ENCODE measurements at regions not wholly inside any gene's neighbourhood (a gene's known extent, or its start where the extent isn't known, plus 50 kb on each side); places are given as distances from the start of the nearest gene placed in this dataset.
"Not testable (repeated sequence)": the region's sequence is repeated elsewhere in the genome, so short reads cannot be mapped to it uniquely, and the experiment has no call there.

- no peak for DNase-seq (ENCODE audit: low spot score)
These were observed 345.3 kb downstream of the TEX29 start for GRCh38 chr13:111665691-111666095.

DNA sequence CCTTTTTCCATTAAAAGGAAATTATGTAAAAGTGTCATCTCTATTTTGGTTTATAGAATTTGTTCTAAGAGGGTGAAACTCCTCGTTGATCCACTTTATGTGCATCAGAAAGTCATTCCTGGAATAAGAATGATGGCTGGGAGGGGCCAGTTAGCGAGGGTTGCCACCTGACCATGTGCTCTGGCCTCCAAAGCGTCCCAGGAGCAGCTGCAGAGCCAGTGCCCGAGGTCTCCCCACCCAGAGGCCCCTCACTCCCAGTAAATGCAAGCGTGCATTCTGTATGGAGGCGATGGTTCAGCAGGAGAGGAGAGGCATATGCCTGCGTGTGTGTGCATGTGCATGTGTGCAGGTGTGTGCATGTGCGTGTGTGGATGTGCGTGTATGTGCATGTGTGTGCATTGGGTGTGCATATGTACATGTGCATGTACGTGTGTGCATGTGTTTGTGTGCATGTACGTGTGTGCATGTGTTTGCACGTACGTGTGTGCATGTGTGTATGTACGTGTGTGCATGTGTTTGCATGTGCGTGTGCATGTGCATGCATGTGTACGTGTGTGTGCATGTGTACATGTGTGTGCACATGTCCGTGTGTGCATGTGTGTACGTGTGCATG, 345.8 kb downstream of the TEX29 start:
- DNase-seq (ENCODE audit: low spot score), result no peak

DNA sequence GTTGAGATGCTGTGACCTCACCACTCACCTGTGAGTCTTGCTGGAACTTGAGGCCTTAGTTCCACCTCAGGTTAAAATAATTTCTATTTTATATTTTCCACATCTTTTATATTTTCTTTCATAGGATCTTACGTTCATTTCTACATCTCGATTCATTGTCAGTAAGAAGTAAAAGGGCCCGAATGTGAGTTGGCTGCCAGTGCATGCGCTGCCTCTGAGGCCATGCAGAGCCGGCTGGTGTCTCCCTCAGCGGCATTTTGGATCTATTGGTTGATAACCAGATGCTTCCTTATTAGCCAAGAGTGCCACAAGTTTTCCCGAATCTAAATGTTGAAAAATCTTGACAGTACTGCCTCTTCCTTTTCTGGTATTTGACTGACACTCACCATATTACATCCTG, 347.3 kb downstream of the TEX29 start:
- DNase-seq (ENCODE audit: low spot score), result no peak

GRCh38 chr13:111668451-111668850, 348.0 kb downstream of the TEX29 start:
- DNase-seq (ENCODE audit: low spot score), result no peak

GRCh38 chr13:111672198-111672597, 351.8 kb downstream of the TEX29 start:
- DNase-seq (ENCODE audit: low spot score), result not testable (repeated sequence)

DNA sequence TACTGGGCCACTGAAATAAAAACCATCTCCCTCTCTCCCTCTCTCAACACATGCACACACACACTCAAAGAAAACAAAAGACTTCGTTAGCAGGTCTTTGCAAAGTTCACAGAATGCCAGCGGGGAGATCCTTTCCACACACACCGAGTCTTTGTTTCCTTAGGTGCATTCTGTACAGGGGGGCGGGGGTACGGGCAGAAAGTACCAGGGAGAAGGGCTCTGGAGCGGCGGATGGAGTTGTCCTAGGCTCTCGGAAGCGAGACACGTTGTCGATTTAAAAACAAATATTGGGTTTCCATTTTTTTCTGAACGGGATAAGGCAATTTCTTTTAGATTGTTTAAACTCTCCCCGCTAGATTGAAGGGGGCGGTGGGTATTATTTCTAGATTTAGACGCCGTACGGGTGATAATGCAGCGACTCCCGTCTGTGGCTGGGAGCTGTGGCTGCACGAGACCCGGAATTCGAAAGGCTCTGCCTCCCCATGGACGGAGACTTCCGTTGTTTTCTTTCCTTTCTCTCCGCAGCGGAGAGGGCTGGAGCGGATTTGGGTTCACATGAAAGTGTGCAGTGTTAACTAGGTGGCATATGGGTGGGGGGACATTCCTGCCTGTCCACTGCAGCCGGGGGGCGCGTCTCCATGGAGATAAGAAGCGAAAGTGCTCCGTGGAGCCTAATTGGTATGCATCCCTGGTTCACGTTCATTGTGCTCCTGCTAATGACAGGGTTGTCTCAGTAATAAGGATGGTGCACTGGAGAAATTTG, 357.9 kb downstream of the TEX29 start:
- not testable (repeated sequence) for DNase-seq (ENCODE audit: low spot score)

GRCh38 chr13:111679645-111680044, 359.2 kb downstream of the TEX29 start:
- not testable (repeated sequence) for DNase-seq (ENCODE audit: low spot score)

- not testable (repeated sequence) for DNase-seq (ENCODE audit: low spot score)
These were observed 359.7 kb downstream of the TEX29 start for GRCh38 chr13:111680100-111680499.

DNA sequence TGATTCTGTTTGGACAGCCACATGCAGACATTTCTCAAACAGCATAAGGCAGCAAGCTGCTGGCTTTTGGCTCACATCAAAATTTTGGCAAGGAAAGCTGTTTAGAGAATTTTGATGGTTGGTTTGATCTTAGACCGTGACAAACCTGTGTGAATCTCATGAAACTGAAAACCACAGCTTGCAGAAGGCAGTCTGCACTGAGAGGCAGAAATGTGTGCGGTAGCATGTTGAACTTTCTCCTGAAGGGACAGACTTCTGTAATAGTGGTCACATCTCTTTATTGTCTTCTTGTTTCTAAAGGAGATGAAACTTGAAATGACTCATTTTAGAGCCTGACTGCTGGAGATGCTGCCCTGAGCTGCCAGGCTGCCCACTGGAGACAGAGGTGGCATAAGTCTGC, 371.6 kb downstream of the TEX29 start:
- DNase-seq (ENCODE audit: low spot score), result not testable (repeated sequence)

- DNase-seq (ENCODE audit: low spot score), result not testable (repeated sequence)
These were observed 370.8 kb upstream of the SOX1 start for GRCh38 chr13:111696121-111696520.

DNA sequence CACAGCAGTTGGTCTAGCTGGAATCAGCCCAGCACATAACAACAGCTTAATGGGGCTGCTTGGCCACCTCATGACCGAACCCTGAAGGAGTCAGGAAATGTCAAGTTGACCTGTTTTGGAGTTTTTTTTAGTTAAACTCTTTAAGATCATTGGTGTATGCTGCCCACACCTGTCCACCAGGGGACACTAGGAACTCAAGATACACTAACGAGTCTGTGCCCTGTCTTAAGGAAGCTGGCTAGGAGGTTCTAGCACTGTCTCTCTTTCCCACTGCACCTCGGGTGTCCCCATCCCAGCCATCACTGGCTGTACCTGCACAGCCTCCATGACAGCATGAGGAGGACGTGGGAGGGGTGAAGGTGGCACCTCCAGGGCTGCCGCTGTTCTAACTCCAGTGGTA, 364.9 kb upstream of the SOX1 start:
- not testable (repeated sequence) for DNase-seq (ENCODE audit: low spot score)

Measured in A172 (cell line).